ENCODE measurements at regions not wholly inside any gene's neighbourhood (a gene's known extent, or its start where the extent isn't known, plus 50 kb on each side); places are given as distances from the start of the nearest gene placed in this dataset.

- no peak for TF ChIP-seq SP1 (CRISPR knock-in tag; conservative IDR thresholded peaks at IDR 0.05)
- TF ChIP-seq ZNF138 (CRISPR knock-in tag; conservative IDR thresholded peaks at IDR 0.05): no peak
- TF ChIP-seq, protein P1, sequence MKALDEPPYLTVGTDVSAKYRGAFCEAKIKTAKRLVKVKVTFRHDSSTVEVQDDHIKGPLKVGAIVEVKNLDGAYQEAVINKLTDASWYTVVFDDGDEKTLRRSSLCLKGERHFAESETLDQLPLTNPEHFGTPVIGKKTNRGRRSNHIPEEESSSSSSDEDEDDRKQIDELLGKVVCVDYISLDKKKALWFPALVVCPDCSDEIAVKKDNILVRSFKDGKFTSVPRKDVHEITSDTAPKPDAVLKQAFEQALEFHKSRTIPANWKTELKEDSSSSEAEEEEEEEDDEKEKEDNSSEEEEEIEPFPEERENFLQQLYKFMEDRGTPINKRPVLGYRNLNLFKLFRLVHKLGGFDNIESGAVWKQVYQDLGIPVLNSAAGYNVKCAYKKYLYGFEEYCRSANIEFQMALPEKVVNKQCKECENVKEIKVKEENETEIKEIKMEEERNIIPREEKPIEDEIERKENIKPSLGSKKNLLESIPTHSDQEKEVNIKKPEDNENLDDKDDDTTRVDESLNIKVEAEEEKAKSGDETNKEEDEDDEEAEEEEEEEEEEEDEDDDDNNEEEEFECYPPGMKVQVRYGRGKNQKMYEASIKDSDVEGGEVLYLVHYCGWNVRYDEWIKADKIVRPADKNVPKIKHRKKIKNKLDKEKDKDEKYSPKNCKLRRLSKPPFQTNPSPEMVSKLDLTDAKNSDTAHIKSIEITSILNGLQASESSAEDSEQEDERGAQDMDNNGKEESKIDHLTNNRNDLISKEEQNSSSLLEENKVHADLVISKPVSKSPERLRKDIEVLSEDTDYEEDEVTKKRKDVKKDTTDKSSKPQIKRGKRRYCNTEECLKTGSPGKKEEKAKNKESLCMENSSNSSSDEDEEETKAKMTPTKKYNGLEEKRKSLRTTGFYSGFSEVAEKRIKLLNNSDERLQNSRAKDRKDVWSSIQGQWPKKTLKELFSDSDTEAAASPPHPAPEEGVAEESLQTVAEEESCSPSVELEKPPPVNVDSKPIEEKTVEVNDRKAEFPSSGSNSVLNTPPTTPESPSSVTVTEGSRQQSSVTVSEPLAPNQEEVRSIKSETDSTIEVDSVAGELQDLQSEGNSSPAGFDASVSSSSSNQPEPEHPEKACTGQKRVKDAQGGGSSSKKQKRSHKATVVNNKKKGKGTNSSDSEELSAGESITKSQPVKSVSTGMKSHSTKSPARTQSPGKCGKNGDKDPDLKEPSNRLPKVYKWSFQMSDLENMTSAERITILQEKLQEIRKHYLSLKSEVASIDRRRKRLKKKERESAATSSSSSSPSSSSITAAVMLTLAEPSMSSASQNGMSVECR (CRISPR knock-in tag; IDR thresholded peaks at IDR 0.05; ENCODE audit: borderline replicate concordance): no peak
- TF ChIP-seq IRF2 (CRISPR knock-in tag; IDR thresholded peaks at IDR 0.05; ENCODE audit: borderline replicate concordance, low read depth): no peak
- TF ChIP-seq, protein P2, sequence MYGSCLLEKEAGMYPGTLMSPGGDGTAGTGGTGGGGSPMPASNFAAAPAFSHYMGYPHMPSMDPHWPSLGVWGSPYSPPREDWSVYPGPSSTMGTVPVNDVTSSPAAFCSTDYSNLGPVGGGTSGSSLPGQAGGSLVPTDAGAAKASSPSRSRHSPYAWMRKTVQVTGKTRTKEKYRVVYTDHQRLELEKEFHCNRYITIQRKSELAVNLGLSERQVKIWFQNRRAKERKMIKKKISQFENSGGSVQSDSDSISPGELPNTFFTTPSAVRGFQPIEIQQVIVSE (CRISPR knock-in tag; IDR thresholded peaks at IDR 0.05; ENCODE audit: borderline replicate concordance): no peak
- TF ChIP-seq GRHL2 (CRISPR knock-in tag; IDR thresholded peaks at IDR 0.05; ENCODE audit: insufficient replicate concordance, severe bottlenecking): no peak
- TF ChIP-seq, protein P3, sequence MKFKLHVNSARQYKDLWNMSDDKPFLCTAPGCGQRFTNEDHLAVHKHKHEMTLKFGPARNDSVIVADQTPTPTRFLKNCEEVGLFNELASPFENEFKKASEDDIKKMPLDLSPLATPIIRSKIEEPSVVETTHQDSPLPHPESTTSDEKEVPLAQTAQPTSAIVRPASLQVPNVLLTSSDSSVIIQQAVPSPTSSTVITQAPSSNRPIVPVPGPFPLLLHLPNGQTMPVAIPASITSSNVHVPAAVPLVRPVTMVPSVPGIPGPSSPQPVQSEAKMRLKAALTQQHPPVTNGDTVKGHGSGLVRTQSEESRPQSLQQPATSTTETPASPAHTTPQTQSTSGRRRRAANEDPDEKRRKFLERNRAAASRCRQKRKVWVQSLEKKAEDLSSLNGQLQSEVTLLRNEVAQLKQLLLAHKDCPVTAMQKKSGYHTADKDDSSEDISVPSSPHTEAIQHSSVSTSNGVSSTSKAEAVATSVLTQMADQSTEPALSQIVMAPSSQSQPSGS (CRISPR knock-in tag; IDR thresholded peaks at IDR 0.05; ENCODE audit: borderline replicate concordance, low read depth): no peak
- TF ChIP-seq FOXJ3 (CRISPR knock-in tag; IDR thresholded peaks at IDR 0.05; ENCODE audit: borderline replicate concordance): no peak
- no peak for TF ChIP-seq MYBL2 (CRISPR knock-in tag; IDR thresholded peaks at IDR 0.05)
- TF ChIP-seq, protein P4, sequence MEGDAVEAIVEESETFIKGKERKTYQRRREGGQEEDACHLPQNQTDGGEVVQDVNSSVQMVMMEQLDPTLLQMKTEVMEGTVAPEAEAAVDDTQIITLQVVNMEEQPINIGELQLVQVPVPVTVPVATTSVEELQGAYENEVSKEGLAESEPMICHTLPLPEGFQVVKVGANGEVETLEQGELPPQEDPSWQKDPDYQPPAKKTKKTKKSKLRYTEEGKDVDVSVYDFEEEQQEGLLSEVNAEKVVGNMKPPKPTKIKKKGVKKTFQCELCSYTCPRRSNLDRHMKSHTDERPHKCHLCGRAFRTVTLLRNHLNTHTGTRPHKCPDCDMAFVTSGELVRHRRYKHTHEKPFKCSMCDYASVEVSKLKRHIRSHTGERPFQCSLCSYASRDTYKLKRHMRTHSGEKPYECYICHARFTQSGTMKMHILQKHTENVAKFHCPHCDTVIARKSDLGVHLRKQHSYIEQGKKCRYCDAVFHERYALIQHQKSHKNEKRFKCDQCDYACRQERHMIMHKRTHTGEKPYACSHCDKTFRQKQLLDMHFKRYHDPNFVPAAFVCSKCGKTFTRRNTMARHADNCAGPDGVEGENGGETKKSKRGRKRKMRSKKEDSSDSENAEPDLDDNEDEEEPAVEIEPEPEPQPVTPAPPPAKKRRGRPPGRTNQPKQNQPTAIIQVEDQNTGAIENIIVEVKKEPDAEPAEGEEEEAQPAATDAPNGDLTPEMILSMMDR (IDR thresholded peaks at IDR 0.05): no peak
- no peak for TF ChIP-seq JAZF1 (CRISPR knock-in tag; IDR thresholded peaks at IDR 0.05)
These were observed 1308.0 kb downstream of the CDY2B start (continued) for GRCh38 chrY:16572061-16572460.

GRCh38 chrY:16562491-16562890 is 1317.5 kb downstream of the CDY2B start:
- H3K36me3 Mint-ChIP-seq: peaks cover 6% of the 10 kb centered on the region
- ChIA-PET POLR2A (no interaction called here), CTCF (no interaction called here)
- H3K4me3 Mint-ChIP-seq: no peak overlapping the region
- peaks cover 2% of the 10 kb centered on the region for H3K4me1 Mint-ChIP-seq
- H3K27me3 Mint-ChIP-seq (ENCODE audit: low read depth): no peaks in the 10 kb centered on the region
- peak; percentile 26; the same call in 1 of the 2 replicates for ATAC-seq
- no peak overlapping the region for H3K27ac Mint-ChIP-seq
- peak; percentile 61 for DNase-seq (ENCODE audit: low spot score)
- peaks cover 14% of the 10 kb centered on the region for H3K9me3 Mint-ChIP-seq
- TF ChIP-seq NFATC4 (CRISPR knock-in tag; IDR thresholded peaks at IDR 0.05) (no peak), SP1 (CRISPR knock-in tag; conservative IDR thresholded peaks at IDR 0.05) (no peak)
- TF ChIP-seq, protein P4 (IDR thresholded peaks at IDR 0.05): peak; percentile 34; the same call in 1 of the 2 replicates

- no peak for DNase-seq (ENCODE audit: low spot score)
- peaks cover 14% of the 10 kb centered on the region for H3K9me3 Mint-ChIP-seq
- H3K36me3 Mint-ChIP-seq: peaks cover 4% of the 10 kb centered on the region
- ATAC-seq: no peak
- CTCF ChIA-PET: no interaction called here
- H3K27me3 Mint-ChIP-seq (ENCODE audit: low read depth): no peaks in the 10 kb centered on the region
- H3K27ac Mint-ChIP-seq: no peak overlapping the region
- H3K4me1 Mint-ChIP-seq: no peaks in the 10 kb centered on the region
- H3K4me3 Mint-ChIP-seq: no peak overlapping the region
- POLR2A ChIA-PET: no interaction called here
- no peak for TF ChIP-seq NFE2L1 (CRISPR knock-in tag; IDR thresholded peaks at IDR 0.05)
- no peak for TF ChIP-seq NR3C1 (CRISPR knock-in tag; conservative IDR thresholded peaks at IDR 0.05; ENCODE audit: low read depth)
- no peak for TF ChIP-seq ATF6 (CRISPR knock-in tag; IDR thresholded peaks at IDR 0.05)
- no peak for TF ChIP-seq SMAD3 (CRISPR knock-in tag; IDR thresholded peaks at IDR 0.05; ENCODE audit: borderline replicate concordance)
- TF ChIP-seq, protein P5, sequence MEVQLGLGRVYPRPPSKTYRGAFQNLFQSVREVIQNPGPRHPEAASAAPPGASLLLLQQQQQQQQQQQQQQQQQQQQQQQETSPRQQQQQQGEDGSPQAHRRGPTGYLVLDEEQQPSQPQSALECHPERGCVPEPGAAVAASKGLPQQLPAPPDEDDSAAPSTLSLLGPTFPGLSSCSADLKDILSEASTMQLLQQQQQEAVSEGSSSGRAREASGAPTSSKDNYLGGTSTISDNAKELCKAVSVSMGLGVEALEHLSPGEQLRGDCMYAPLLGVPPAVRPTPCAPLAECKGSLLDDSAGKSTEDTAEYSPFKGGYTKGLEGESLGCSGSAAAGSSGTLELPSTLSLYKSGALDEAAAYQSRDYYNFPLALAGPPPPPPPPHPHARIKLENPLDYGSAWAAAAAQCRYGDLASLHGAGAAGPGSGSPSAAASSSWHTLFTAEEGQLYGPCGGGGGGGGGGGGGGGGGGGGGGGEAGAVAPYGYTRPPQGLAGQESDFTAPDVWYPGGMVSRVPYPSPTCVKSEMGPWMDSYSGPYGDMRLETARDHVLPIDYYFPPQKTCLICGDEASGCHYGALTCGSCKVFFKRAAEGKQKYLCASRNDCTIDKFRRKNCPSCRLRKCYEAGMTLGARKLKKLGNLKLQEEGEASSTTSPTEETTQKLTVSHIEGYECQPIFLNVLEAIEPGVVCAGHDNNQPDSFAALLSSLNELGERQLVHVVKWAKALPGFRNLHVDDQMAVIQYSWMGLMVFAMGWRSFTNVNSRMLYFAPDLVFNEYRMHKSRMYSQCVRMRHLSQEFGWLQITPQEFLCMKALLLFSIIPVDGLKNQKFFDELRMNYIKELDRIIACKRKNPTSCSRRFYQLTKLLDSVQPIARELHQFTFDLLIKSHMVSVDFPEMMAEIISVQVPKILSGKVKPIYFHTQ (CRISPR knock-in tag; IDR thresholded peaks at IDR 0.05): no peak
- no peak for TF ChIP-seq ESRRA (CRISPR knock-in tag; IDR thresholded peaks at IDR 0.05; ENCODE audit: borderline replicate concordance)
These were observed 1358.0 kb downstream of the CDY2B start for GRCh38 chrY:16522021-16522420.
